ENCODE measurements at regions not wholly inside any gene's neighbourhood (a gene's known extent, or its start where the extent isn't known, plus 50 kb on each side); places are given as distances from the start of the nearest gene placed in this dataset.

DNA sequence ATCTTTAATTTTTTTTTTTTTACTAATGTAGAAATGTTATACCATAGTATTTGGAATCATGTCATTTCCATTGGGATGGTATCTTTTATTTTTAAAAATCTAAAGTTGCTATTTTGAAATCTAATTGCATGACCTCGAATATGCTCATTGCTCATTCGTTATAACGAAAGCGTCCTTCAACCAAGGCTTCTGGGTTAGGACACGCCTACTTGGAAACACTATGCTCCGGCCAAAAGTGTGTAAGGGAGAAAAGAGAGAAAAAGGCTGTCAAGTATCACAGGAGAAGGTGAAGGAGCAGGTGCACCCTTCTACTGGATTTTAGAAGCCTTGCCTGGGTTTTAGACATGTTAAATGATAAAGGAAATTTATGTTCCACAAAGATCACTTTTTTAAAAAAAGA, 465.9 kb upstream of the ID2 start:
- TF ChIP-seq CTCF (IDR thresholded peaks at IDR 0.05), result no peak
- TF ChIP-seq POLR2A (IDR thresholded peaks at IDR 0.05; ENCODE audit: low read depth), result no peak
- no peak for TF ChIP-seq POLR2AphosphoS5 (IDR thresholded peaks at IDR 0.05)
- TF ChIP-seq EP300 (IDR thresholded peaks at IDR 0.05), result no peak

Data from esophagus muscularis mucosa (tissue), 4 donors.